HepG2 (cell line): ENCODE measurements at regions not wholly inside any gene's neighbourhood (a gene's known extent, or its start where the extent isn't known, plus 50 kb on each side); places are given as distances from the start of the nearest gene placed in this dataset.

Experiments
- ATAC-seq: fragments of 200-7000 bp; cut with Tn5 transposase; 3 replicates; pipeline ENCODE4 v1.9.1; 2020; ENCODE audit warnings: mild to moderate bottlenecking, moderate library complexity
- BruUV-seq: library from RNA; stranded (reverse); fragments of 400-500 nt; replicated peaks from 2 replicates; lab custom pipeline; 2021; lab: Mats Ljungman, UMichigan
- CTCF ChIA-PET: fragments of 300-600 bp; formaldehyde crosslinking; extraction: SDS; loops from one replicate; lab custom pipeline; 2021; ENCODE audit warnings: low total read pairs, inconsistent platforms, low intra/inter-chr PET ratio; lab: Yijun Ruan, JAX
- POLR2A ChIA-PET: fragments of 350-600 bp; sonication (Branson Sonifier 250); formaldehyde crosslinking; loops from one replicate; lab custom pipeline; 2020; ENCODE audit warnings: antibody characterized with exemption, inconsistent platforms; lab: Yijun Ruan, JAX
- DNase-seq: peaks from one replicate; pipeline ENCODE4 v3.0.0-alpha.2; 2015; ENCODE audit warnings: low spot score
- FAIRE-seq: peaks from 3 replicates; lab custom pipeline; 2011; peaks lifted over from hg19 to GRCh38; lab: Jason Lieb, UNC
- H2AFZ ChIP-seq: one replicate; pipeline ENCODE4 v1.6.1; 2011; ENCODE audit warnings: low read length, inconsistent platforms
- H3K27ac ChIP-seq: fragments of 300-600 bp; 3 replicates; pipeline ENCODE4 v1.8.0; 2011; ENCODE audit warnings: mixed run types, mild to moderate bottlenecking, mixed read lengths, low read length, inconsistent platforms; ENCODE audit not compliant: insufficient read depth; ENCODE audit errors: extremely low read length
- H3K27me3 ChIP-seq, 2 experiments: fragments of 200-600 bp in 1 of 2; 2 replicates in 1 of 2; 3 replicates in 1 of 2; pipeline versions ENCODE4 v1.6.0 to v1.8.0; 2011; ENCODE audit warnings: low read length in 2 of 2, mild to moderate bottlenecking in 2 of 2, moderate library complexity in 2 of 2, inconsistent platforms in 1 of 2; ENCODE audit not compliant: insufficient read depth in 2 of 2, control insufficient read depth in 1 of 2
- H3K36me3 ChIP-seq, 2 experiments: fragments of 200-600 bp in 1 of 2; replicated peaks in 1 of 2; 2 replicates in 1 of 2; 3 replicates in 1 of 2; pipeline versions ENCODE4 v1.5.1 to v1.8.0; 2011; ENCODE audit warnings: low read length in 2 of 2, inconsistent platforms in 1 of 2; ENCODE audit not compliant: insufficient read depth in 2 of 2, control insufficient read depth in 1 of 2
- H3K4me1 ChIP-seq: 2 replicates; pipeline ENCODE4 v1.5.1; 2012; ENCODE audit warnings: low read length, inconsistent platforms; ENCODE audit not compliant: insufficient read depth
- H3K4me2 ChIP-seq: 2 replicates; pipeline ENCODE4 v1.6.0; 2011; ENCODE audit warnings: low read depth, low read length, inconsistent platforms
- H3K4me3 ChIP-seq, 3 experiments: fragments of 200-600 bp in 1 of 3; sonication (generic), shearing (Covaris generic) in 1 of 3; replicated peaks in 1 of 3; 2 replicates each; pipeline ENCODE4 v1.5.1; 2011 to 2016; ENCODE audit warnings: low read length in 3 of 3, inconsistent platforms in 2 of 3, low read depth in 2 of 3, mild to moderate bottlenecking in 2 of 3, control low read depth in 1 of 3, mixed read lengths in 1 of 3; ENCODE audit not compliant: insufficient read depth in 1 of 3
- H3K79me2 ChIP-seq: one replicate; pipeline ENCODE4 v1.6.1; 2011; ENCODE audit warnings: low read length, inconsistent platforms; ENCODE audit not compliant: insufficient read depth
- H3K9ac ChIP-seq: 2 replicates; pipeline ENCODE4 v1.6.0; 2011; ENCODE audit warnings: mild to moderate bottlenecking, low read depth, low read length, inconsistent platforms; ENCODE audit not compliant: insufficient read depth
- H3K9me3 ChIP-seq: 2 replicates; pipeline ENCODE4 v1.5.1; 2012; ENCODE audit warnings: mild to moderate bottlenecking, low read length
- H4K20me1 ChIP-seq: 2 replicates; pipeline ENCODE4 v1.6.0; 2011; ENCODE audit warnings: inconsistent platforms, mild to moderate bottlenecking, low read length, moderate library complexity; ENCODE audit not compliant: insufficient read depth
- CHCHD3 ChIP-seq: sonication (generic); formaldehyde crosslinking; IDR thresholded peaks from 2 replicates; pipeline ENCODE4 v1.8.0; 2022; ENCODE audit warnings: mild to moderate bottlenecking, missing genetic modification reagents, moderate library complexity
- EZH2 ChIP-seq: conservative IDR thresholded peaks from 2 replicates; pipeline ENCODE4 v1.6.1; 2012; ENCODE audit warnings: mild to moderate bottlenecking, low read depth, low read length, moderate library complexity
- FLYWCH1 ChIP-seq: sonication (generic); formaldehyde crosslinking; IDR thresholded peaks from 2 replicates; pipeline ENCODE4 v1.8.1; 2023; ENCODE audit warnings: mild to moderate bottlenecking, missing genetic modification reagents
- FOXK1 ChIP-seq: sonication (generic); formaldehyde crosslinking; IDR thresholded peaks from 2 replicates; pipeline ENCODE4 v1.4.0; 2020; ENCODE audit warnings: low read depth, missing genetic modification reagents, borderline replicate concordance
- HCFC1 ChIP-seq: fragments of 150-350 bp; IDR thresholded peaks from 2 replicates; pipeline ENCODE4 v1.6.1; 2014; ENCODE audit warnings: low read depth, low read length
- HNRNPLL ChIP-seq: fragments of 200-400 bp; formaldehyde crosslinking; IDR thresholded peaks from 2 replicates; pipeline ENCODE4 v1.6.1; 2017; ENCODE audit warnings: mild to moderate bottlenecking, low read depth, low read length; ENCODE audit not compliant: poor library complexity, severe bottlenecking
- HOMEZ ChIP-seq: IDR thresholded peaks from 2 replicates; pipeline ENCODE4 v1.6.1; 2016; ENCODE audit warnings: low read depth
- KLF13 ChIP-seq: sonication (generic); formaldehyde crosslinking; IDR thresholded peaks from 2 replicates; pipeline ENCODE4 v1.4.0; 2020; ENCODE audit warnings: mild to moderate bottlenecking, missing genetic modification reagents
- MIXL1 ChIP-seq: IDR thresholded peaks from 2 replicates; pipeline ENCODE4 v1.6.1; 2016
- PAWR ChIP-seq: sonication (generic); formaldehyde crosslinking; IDR thresholded peaks from 2 replicates; pipeline ENCODE4 v1.4.0; 2020; ENCODE audit warnings: missing genetic modification reagents, mild to moderate bottlenecking, borderline replicate concordance
- POLR2G ChIP-seq: fragments of 200-400 bp; formaldehyde crosslinking; IDR thresholded peaks from 2 replicates; pipeline ENCODE4 v1.6.1; 2018; ENCODE audit warnings: mild to moderate bottlenecking, low read depth, low read length, moderate library complexity
- ZBTB43 ChIP-seq: sonication (generic); formaldehyde crosslinking; conservative IDR thresholded peaks from 2 replicates; pipeline ENCODE4 v1.4.0; 2020; ENCODE audit warnings: missing genetic modification reagents
- ZNF446 ChIP-seq: sonication (generic); formaldehyde crosslinking; IDR thresholded peaks from 2 replicates; pipeline ENCODE4 v1.5.0; 2020; ENCODE audit warnings: mild to moderate bottlenecking, missing genetic modification reagents
- ZNF577 ChIP-seq: sonication (generic); formaldehyde crosslinking; IDR thresholded peaks from 2 replicates; pipeline ENCODE4 v1.4.0; 2020; ENCODE audit warnings: mild to moderate bottlenecking, low read depth, missing genetic modification reagents, borderline replicate concordance
- ZSCAN12 ChIP-seq: sonication (generic); formaldehyde crosslinking; IDR thresholded peaks from 2 replicates; pipeline ENCODE4 v1.9.0; 2021; ENCODE audit warnings: mild to moderate bottlenecking, missing genetic modification reagents
- ZZZ3 ChIP-seq: sonication (generic); formaldehyde crosslinking; IDR thresholded peaks from 2 replicates; pipeline ENCODE4 v1.4.0; 2020; ENCODE audit warnings: missing genetic modification reagents, mild to moderate bottlenecking, borderline replicate concordance
- WGBS: methylation state at CpG from one replicate; pipeline ENCODE4 v1.1.6; 2017; ENCODE audit warnings: low lambda C conversion rate; 5-methylcytosine and 5-hydroxymethylcytosine counted together
- in situ Hi-C: cut with HindIII; loops from 2 replicates; pipeline ENCODE4 v1.10.0; 2017; ENCODE audit warnings: low pct_unique_long_range_greater_than_20kb; ENCODE audit not compliant: extremely low pct_ligation_motif_present
- intact Hi-C: fragments of 100-400 bp; cut with micrococcal nuclease; formaldehyde crosslinking; loops from one replicate; pipeline ENCODE4 v1.10.0; 2022; ENCODE audit not compliant: unreplicated experiment

GRCh38 chr12:84627593-84627992 is 285.0 kb downstream of the SLC6A15 start:
- in situ Hi-C loops, result no loop called here
- Histone ChIP-seq H2AFZ (no peak overlapping the region), H3K79me2 (no peaks in the 10 kb centered on the region), H3K36me3 (no peaks in the 10 kb centered on the region), H3K27ac (no peak overlapping the region), H4K20me1 (no peaks in the 10 kb centered on the region), H3K27me3 (no peaks in the 10 kb centered on the region), H3K4me1 (no peaks in the 10 kb centered on the region), H3K4me2 (no peak overlapping the region), H3K4me3 (no peak overlapping the region), H3K9me3 (no peaks in the 10 kb centered on the region), H3K9ac (no peak overlapping the region)
- no peak for DNase-seq
- ATAC-seq, result no peak
- FAIRE-seq, result no peak
- TF ChIP-seq HNRNPLL, result no peak
- TF ChIP-seq KLF13 (CRISPR knock-in tag), result no peak
- no peak for TF ChIP-seq ZBTB43
- TF ChIP-seq ZZZ3 (CRISPR knock-in tag), result no peak
- no peak for TF ChIP-seq EZH2
- no peak for TF ChIP-seq ZNF577 (CRISPR knock-in tag)
- TF ChIP-seq ZSCAN12 (CRISPR knock-in tag), result no peak
- TF ChIP-seq ZNF446 (CRISPR knock-in tag), result no peak
- no peak for TF ChIP-seq FOXK1 (CRISPR knock-in tag)
- no peak for TF ChIP-seq MIXL1 (CRISPR knock-in tag)
- no peak for TF ChIP-seq HOMEZ (CRISPR knock-in tag)
- no peak for TF ChIP-seq CHCHD3 (CRISPR knock-in tag)
- no peak for TF ChIP-seq HCFC1
- TF ChIP-seq FLYWCH1 (CRISPR knock-in tag), result no peak
- TF ChIP-seq PAWR, result no peak
- no peak for TF ChIP-seq POLR2G
- ChIA-PET CTCF (no interaction called here), POLR2A (no interaction called here)
- BruUV-seq, result no TSS peak
- WGBS, result 0% methylated on average over 2 of the region's 3 CpGs
- intact Hi-C loops, result no loop called here
